SIG-M5 (cell line): ENCODE measurements at regions not wholly inside any gene's neighbourhood (a gene's known extent, or its start where the extent isn't known, plus 50 kb on each side); places are given as distances from the start of the nearest gene placed in this dataset.
"Not testable (repeated sequence)": the region's sequence is repeated elsewhere in the genome, so short reads cannot be mapped to it uniquely, and the experiment has no call there.

ENCODE experiments used
- DNase-seq: peaks from one replicate; lab custom pipeline; 2025; lab: John Stamatoyannopoulos, UW

DNA sequence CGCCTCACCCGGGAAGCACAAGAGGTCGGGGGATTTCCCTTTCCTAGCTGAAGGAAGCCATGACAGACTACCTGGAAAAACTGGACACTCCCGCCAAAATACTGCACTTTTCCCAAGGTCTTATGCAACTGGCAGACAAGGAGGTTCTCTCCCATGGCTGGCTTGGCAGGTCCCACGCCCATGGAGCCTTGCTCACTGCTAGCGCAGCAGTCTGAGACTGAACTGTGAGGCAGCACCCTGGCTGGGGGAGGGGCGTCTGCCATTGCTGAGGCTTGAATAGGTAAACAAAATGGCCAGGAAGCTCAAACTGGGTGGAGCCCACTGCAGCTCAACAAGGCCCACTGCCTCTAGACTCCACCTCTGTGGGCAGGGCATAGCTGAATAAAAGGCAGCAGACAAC is 92.1 kb downstream of the C4BPA start:
- not testable (repeated sequence) for DNase-seq

DNA sequence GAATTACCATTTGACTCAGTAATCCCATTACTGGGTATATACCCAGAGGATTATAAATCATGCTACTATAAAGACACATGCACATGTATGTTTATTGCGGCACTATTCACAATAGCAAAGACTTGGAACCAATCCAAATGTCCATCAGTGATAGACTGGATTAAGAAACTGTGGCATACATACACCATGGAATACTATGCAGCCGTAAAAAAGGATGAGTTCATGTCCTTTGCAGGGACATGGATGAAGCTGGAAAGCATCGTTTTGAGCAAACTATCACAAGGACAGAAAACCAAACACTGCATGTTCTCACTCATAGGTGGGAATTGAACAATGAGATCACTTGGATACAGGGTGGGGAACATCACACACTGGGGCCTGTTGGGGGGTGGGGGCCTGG is 97.5 kb downstream of the C4BPA start:
- DNase-seq, result not testable (repeated sequence)

DNA sequence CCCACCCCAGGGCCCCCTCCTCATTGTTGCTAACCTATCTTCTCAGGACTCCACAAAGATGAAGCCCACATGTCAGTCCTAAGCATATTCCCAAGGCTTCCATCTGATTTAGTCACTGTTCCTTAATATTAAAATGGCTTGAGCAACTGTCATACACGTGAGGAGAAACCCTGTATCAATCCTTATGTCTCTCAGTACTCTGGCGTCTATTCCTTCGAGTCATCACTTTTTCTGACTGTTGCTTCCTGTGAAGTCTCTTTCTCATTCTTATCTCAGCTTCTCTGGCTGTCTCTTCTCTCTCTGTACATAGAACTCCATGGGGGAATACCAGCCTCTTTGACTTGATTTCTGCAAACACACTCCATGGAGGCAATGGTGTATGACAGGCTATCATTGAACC is 98.4 kb downstream of the C4BPA start:
- DNase-seq, result no peak

DNA sequence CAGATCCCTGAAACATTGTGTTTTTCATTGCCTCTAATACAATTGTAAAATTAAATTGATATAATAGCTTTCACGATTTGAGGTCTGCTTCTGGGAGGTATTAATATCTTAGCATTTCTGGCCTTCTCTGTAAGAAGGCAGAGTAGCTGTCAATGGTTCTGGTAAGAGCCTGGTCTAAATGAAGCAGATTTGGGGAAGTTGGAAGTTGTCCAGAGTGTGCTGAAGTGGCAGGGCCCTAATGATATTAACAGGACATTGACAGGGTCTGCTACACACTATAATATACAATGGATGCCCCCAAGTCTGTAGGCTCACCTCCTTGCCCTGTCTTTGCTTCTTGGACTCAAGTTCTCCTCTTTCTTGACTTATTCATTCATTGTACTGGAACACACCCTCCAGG is 99.5 kb downstream of the C4BPA start:
- DNase-seq, result no peak

DNA sequence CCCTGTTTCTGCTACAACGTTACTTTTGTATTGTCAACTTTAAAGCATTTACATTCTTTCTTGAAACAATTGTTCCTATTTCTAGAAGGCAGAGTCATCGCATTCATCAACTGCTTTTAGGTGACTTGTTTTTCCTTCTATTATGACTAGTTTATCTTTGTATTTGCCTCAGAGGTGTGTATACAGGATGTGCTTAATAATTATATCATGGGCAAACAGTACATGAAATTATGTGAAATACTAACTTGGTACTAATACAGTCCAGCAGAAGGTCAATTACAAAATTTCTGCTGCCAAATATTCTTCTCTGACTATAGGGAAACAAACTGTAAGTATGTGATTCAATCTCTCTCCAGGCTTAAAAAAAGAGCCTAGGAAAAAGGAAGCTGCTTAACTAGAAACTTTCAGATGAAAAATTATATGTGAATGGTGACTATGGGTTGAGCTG is 101.6 kb downstream of the C4BPA start:
- no peak for DNase-seq

DNA sequence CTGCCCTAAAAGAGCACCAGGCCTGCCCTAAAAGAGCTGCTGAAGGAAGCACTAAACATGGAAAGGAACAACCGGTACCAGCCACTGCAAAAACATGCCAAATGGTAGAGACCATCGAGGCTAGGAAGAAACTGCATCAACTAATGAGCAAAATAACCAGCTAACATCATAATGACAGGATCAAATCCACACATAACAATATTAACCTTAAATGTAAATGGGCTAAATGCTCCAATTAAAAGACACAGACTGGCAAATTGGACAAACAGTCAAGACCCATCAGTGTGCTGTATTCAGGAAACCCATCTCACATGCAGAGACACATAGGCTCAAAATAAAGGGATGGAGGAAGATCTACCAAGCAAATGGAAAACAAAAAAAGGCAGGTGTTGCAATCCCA is 104.7 kb downstream of the C4BPA start:
- not testable (repeated sequence) for DNase-seq

DNA sequence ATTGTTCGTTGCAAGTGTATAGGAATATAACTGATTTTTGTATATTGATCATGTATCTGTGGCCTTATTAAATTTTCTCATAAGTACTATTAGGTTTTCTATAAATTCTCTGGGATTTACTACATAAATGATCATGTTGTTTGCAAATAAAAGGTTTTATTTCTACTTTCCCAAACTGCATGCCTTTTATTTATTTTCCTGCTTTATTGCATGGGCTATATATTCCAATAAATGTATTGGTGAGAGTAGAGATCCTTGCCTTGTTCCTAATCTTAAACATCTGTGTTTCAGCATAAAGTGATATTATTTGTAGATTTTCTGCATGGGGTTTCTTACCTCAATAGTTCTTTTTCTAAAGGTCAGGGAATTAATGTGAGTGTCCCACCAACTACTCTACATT is 107.0 kb upstream of the CD55 start:
- no peak for DNase-seq

DNA sequence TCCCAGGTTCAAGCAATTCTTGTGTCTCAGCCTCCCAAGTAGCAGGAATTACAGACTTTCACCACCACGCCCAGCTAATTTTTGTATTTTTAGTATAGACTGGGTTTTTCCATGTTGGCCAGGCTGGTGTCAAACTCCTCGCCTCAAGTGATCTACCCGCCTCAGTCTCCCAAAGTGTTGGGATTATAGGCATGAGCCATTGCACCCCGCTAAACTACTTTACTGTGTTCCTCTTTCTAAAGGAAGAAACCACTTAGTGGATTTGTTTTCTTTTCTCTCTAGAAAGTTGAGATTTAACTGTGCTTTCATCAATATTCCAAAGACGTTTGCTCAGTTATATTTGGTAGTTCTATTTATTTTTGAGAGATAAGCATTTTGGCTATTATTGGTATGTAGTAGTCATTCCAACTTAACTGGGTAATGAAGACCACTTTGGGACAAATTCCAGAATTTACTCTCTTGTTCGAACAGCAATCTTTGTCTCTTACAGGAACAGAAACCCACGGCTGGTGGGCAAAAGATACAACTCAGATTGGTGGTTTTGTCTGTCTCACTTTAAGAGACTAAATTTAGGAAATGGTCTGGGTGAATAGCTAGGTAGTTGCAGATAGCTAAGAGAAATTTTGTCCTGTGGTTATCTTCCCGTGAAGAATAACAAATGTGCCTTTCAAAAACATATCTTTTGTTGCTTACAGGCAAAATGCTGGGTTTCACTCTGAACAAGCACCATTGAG is 103.5 kb upstream of the CD55 start:
- DNase-seq, result no peak

DNA sequence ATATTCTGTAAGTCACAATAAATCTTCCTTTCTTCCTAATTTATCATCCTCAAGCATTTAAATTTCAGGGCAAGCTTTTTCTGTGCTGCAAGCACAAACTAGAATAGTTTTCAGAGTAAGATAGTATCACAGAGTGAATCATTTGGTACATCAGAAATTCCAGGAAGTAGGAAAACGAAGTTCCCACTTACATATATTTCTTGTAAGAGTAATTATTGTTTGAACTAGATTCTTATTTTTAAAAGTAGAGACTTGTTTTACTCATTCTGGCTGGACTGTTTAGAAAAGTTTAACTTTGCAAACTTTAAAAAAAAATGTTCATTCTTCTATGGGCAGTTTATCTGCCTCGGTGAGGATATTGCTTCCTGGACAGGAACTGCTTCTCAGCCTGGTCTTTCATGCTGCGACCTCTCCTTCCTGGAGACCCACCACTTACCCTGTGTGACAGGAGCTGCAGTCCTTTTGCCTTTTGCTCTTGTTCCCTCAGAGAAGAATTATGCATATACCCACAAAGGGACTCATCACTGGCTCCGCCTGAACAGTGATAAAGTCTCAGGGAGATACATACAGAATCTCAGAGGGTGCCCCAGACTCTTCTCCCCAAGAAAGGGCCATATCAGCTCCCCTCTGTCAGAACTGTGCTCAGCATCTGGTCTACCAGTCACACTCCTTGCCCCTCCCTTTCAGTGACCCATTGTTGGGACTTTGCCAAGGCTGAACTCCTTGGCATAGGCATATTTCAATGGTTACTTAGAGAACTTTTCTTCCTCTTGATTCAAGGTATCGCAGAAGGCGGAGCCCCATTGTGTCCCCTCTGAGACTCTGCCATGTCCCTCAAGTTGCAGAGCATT is 102.7 kb upstream of the CD55 start:
- no peak for DNase-seq

DNA sequence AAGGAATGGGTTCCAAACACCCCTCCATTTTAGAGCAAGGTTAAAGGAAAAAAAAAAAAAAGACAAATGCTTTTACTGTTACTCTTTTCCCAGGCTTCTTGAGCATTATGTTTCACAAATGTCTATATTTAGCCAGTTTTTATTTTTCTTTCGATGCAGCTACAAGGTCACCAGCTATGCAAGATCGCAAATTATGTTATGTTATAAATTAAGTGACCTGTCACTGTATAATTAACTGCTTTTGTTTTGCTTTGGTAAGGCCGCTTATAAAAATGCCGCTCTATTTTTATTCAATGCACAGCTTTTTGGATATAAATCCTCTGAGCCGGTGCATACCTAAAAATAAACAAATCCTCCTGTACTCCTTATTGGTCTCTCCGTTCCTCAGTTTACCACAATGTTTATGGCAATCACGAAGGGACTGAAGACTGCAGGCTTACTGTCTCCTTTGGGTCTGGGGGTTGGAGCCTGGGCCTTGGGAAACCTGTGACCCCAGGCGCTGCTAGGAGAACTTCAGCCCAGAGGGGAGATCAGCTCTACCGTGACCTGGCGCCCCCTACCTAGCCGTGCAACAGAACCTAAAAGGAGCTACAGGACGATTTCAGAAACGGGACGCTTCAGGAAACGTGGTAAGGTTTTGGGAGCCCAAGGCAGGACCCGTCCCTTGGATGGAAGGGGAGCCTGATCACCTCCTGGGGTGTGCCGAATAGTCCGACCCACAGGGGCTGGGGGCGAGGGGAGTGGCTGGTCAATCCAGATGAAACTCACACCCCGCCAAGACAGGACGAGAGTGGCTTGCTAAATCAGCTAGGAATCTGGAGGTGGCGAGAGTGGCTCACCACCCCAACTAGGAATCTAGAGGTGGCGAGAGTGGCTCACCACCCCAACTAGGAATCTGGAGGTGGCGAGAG is 101.2 kb upstream of the CD55 start:
- no peak for DNase-seq

DNA sequence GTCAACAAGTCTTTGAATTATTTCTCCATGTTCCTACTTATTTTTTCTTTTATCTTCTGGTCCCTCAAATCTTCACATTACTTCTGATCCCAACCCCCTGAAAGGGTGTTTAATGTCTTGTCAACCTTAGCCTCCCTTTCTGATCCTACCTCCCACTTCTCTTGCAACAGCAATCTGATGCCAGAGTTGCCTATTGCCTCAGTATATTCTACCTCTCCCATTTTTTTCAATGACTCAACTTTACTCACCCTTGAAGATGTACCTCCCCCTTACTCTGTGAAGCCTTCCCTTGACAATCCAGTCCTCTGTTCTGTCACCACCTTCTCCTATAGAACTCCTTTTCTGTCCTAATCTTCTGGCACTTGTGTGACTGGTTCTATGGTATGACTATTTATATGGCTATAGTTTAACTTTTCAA is 99.5 kb upstream of the CD55 start:
- no peak for DNase-seq

DNA sequence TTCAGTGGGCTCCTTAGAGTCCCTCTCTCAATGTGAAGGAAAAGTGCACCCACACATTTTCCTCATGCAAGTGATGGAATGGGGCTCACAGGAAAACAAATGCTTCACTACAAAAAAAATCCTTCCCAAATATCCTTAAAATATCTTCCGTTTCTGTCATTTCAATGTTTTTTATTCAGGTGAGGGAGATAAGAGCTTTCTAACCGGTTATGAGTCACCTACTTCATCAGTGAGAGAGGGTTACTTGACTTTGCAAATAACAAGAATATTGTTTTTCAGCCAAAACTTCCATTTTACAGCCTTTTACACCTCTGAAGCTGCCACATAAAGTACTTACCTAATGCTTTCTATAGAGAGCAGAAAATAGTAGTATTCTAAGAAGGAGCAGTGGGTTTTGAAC is 98.3 kb upstream of the CD55 start:
- no peak for DNase-seq

DNA sequence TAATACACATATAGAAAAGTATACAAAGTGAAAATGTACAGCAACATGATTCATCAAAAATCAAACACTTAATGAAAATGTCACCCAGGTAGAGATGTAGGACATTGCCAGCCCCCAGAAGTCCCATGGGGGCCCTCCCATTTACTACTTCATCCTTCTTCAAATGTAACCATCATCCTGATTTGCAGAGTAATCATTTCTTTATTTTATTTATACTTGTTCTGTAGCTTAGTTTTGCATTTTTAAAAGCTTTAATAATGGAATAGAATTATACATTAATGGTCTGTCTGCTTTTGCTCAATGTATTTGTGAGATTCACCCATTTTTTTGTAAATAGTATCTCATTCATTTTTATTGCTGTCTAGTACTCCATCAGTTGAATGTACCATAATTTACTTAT is 96.8 kb upstream of the CD55 start:
- DNase-seq, result no peak

DNA sequence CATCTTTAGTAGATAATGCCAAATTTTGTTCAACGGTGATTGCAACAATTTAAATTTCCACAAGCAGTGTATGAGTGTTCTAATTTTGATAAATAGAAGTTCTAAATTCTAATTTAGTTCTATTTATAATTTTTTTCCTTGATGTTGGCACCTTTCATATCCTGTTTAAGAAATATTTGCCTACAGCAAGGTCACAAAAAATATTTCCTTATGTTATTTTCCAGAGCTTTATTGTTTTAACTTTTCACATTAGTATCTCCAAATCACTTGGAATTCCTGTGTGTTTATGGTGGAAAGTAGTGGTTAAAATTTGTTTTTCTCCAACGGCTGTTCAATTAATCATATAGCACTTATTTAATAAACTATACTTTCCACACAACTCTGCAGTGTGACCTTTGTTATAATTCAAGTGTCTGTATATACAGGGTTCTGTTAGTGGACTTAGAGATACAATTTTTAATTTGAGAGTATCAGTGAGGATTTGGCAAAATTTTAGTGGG is 94.3 kb upstream of the CD55 start:
- DNase-seq, result no peak

DNA sequence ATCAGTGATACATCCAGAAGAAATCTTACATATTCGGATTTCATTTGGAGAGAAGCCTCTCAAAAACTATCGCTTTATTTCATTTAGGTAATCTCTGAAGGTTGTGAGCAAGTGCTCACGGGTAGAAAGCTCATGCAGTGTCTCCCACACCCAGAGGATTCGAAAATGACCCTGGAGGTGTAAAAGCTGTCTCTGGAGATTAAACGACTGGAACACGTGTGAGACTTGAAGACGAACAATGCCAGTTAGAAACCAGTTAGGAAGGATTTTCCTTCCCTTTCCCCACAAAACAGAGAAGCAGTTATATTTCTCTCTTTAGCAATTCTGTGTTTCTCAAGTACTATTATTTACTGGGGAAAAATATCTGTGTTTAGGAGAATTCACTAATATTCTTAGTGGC is 92.5 kb upstream of the CD55 start:
- DNase-seq, result no peak

DNA sequence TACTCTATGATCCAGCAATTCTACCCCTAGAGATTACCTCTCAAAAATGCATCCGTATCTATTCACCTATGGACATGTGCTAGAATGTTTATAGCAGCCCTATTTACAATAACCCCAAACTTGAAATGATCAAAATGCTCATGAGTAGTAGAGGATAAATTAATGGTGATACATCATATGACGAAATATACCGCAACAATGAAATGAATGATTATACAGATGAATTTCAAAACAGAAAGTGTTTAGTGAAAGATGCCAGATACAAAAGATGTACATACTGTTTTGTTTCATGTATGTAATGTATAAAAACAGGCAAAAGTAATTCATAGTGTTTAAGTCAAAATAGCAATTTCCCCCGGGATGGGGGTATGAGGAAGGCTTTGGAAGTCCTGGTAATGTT is 91.0 kb upstream of the CD55 start:
- DNase-seq, result no peak

DNA sequence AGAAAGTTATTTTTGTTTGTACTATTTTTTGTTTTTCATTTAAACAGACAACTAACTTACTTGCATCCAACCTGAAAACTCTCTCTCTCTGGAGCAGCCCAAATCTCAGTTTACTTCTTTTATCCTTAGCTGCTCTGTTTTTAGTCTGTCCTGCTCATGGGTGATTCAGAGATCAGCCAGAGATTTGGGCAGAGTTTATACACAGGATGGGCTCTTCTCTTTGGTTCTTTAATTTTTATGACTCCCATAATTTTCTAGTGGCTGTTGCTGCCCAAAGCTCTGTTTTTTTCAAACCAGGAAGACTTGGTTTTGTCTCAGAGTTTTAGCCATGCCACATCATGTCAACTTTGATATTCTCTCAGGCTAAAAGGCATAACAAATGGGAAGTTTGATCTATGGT is 86.8 kb upstream of the CD55 start:
- no peak for DNase-seq

DNA sequence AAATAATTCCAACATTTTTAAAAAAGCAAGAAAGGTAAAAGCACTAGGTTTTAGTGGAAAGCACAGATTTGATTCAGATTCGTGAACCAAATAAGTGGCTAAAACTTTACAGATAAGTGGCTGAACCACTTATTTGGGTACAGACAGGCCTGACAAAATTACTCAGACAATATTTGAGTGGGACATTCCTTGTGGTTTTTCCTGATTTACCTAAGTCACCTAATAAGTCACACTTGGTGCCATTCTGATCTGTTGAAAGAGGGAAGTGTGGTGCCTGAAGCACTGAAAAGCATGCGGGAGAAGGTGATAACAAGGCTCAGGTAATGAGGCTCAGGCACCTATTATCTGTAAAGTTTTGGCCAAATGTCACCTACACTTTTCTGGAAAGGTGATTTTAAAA is 81.6 kb upstream of the CD55 start:
- no peak for DNase-seq

DNA sequence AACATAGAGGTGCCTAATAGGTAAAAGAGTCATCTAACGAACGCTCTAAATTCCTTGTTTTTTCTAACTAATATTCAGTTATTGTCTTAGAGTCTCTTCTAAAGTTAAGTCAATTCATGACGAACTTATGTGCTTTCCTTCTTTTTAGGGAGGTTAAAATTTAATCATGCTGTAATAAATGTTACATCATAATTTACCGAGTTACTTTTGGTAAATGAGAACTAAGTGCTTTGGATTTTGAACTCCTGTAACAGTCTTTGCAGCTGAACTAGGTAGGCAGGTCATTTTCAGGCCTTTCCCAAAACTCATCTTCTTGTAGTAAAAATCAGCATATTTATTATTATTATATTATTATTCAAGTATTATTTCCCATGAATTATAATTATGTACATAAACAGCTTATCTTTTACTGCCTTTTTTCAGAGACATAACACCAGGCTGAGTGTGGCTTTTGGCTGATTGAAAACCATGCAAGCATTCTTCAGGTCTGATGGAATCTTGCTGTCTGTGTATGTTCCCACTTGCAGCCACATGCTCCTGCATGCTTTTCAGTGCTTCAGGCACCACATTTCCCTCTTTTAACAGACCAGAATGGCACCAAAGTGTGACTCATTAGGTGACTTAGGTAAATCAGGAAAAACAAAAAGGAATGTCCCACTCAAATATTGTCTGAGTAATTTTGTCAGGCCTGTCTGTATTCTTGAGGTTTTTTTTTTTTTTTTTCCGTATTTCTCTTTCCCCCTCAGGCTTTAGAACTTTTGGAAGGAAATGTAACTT is 81.0 kb upstream of the CD55 start:
- no peak for DNase-seq

DNA sequence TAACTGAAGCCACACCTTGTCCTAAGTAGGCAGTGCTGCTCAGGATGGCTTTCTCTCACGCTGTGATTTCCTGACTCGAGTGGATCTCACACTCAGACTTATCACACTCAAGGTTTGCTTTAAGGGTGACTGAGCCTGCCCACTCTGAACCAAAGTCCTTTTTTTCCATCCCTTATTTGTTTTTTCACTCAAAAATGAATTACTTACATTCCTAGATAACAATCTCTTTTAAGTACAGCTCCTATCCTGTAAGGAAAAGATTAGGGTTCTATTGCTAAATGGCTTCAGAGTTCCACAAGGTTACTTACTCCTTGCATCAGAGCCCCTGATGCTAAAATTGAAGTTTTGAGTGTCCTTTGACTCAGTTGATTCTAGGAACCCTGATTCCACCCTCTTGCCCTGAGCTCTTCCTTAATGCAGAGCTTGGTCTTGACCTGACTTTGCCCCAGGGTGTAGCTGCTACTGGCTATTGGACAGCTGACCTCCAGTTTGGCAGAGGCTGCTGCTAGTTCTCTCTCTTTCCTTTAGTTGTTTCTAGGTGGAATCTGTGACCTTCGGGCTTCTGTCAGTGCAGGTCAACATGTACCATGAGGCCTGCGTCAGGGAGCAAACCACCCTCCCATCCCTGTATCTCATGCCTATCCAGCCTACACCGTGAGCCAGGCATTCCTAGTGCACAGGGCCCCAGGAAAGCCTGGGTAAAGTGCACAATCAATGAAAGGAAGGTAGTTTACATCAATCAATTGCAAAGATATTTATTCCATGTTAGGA is 80.1 kb upstream of the CD55 start:
- no peak for DNase-seq
